Limb (tissue), 2 donors: ENCODE measurements at regions not wholly inside any gene's neighbourhood (a gene's known extent, or its start where the extent isn't known, plus 50 kb on each side); places are given as distances from the start of the nearest gene placed in this dataset.

ENCODE experiments used
- DNase-seq, 2 donors: peaks; one replicate each; pipeline ENCODE4 v3.0.0-alpha.2; 2016; ENCODE audit errors: extremely low spot score in 2 of 2

DNA sequence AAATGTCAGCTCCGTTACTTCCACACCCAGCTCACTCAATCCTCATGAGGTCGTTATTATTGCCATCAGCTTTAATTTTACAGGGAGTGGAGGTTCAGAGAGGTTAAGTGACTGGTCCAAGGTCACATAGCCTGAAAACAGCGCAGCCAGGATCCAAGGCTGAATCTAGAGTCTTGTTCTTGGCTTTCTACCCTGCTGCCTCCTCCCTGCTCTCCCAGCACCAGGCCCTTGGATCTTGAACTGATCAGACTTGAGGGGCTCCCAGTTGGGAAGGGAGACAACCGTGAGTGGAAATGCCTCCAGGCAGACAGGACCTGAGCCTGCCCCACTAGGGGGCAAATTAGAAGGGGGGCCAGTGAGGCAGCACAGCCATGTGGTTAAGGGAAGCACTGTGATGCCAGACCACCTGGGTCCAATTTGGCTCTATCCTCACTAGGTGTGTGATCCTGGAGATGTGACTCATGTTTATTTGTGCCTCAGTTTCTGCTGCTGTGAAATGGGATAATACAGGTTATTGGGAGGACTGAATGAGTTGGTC, 135.6 kb upstream of the PTPN1 start:
- DNase-seq = no peak

DNA sequence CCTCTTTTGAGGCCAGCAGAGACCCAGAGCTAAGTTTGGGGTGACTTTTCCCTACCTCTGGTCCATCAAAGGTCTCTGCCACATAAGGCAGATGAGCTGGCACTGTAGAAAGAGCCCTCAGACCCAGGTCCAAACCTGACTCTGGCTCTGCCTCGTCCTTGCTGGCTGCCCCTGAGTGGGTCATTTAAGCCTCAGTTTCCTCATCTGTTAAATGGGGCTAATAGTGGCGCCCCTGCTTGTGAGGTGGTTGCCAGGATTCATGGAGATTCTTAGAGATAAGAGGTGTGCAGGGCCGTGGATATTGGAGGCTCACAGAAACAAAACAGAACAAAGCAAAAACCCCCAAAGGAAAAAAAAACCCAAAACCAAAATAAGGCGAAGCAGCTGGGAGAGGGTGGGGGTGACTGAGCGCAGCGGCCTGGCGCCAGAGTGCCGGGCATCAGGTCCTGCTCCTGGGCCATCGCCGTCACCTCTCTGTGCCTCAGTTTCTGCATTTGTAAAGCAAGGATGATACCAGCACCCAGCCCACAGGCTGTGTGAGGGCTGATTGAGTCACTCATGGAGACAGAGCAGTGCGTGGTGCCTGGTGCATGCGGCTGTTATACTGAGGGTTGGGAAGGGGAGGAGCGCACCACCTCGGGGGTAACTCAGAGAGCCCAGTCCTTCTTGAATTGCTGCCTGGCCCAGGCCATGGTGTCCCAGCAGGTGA, 133.8 kb upstream of the PTPN1 start:
- no peak for DNase-seq

- DNase-seq = no peak
Observed at GRCh38 chr20:50376888-50377459, 133.2 kb upstream of the PTPN1 start.

GRCh38 chr20:50378170-50379000, 131.8 kb upstream of the PTPN1 start:
- no peak for DNase-seq

DNA sequence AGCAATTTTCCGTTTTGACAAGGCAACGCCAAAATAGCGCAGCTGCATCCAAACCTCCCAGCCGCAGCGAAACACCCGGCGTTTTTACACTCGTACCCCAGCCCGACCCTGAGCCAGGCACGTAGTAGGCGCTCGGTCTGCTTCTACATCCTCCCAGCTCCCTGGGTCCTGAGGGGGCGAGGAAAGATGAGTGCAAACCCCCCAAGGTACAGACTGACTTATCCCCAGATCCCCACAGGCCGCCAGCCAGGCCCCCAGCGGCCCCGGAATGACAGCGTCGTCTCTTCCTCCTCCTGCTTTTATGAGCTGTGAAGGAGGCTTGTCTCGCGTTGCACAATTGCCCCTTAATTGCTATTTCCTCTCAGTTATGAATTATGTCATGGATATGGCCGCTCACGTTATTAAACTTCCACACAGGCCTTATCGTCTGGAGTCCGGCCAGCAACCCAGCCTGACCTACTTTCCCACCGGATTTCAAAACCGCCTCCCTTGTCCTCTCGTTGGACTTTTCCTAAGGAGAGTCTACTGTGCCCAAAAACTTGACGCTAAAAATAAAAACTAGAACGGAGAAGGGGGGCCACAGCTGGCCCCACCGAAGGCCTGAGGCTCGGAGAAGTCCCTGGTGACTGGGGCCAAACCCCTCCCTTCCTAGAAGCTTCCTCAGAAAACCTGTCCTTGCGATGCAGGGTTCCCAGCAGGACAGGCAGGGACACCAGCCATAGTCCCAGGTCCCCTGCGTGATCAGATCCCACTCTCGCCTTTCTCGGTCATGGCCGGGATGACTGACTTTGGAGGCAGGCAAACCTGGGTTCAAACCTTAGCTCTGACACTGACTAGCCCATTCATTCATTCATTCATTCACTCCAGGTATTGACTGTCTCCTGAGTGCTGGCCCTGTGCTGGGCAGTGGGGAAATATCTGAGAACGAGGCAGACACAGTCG, 130.9 kb upstream of the PTPN1 start:
- DNase-seq = peak; percentile 53 to 59

DNA sequence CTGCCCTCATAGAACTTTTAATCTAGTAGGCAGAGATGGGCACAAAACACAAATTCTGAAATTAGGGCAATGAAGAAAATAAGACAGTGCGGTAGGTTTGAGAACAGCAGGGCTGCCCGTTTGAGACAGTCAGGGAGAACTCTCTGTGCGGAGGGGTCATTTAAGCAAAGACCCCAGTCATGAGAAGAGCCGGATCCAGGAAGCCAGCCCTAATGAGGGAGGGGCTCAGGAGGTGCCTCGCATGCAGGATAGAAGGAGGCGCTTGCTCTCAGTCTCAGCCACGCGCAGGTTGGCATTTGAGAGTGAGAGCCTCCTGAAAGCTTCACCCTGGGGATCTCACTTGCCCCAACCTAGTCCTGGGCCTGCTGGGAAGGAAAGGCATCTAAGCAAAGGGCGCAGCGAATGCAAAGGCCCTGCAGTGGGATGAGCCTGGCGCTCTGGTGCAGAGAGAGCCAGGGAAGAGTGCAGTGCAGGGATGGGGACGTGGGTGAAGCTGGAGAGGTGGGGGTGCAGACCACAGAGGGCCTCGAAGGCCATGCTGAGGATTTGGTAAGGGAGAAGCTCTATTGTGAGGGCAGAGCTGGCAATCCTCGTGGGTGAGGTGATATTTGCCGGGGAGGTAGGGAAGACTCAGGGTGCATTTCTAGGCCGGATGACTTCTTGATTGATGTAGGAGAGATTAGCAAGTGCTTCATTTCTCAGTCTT, 130.0 kb upstream of the PTPN1 start:
- DNase-seq = no peak

DNA sequence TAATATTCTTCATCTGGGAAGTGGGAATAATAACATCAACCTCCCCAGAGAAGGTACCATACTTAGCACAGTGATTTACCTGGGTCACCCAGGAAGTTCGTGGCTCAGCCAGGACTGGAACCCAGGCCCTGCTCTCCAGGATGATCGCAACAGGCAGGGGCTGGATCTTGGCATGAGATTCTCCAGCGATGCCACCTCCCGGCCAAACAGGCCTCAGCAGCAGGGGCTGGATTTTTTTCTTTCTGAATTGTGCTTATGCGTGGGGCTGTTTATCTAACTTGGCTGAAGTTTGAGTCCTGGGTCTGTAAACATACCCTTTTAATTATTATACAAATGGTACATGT, 129.5 kb upstream of the PTPN1 start:
- no peak for DNase-seq

DNA sequence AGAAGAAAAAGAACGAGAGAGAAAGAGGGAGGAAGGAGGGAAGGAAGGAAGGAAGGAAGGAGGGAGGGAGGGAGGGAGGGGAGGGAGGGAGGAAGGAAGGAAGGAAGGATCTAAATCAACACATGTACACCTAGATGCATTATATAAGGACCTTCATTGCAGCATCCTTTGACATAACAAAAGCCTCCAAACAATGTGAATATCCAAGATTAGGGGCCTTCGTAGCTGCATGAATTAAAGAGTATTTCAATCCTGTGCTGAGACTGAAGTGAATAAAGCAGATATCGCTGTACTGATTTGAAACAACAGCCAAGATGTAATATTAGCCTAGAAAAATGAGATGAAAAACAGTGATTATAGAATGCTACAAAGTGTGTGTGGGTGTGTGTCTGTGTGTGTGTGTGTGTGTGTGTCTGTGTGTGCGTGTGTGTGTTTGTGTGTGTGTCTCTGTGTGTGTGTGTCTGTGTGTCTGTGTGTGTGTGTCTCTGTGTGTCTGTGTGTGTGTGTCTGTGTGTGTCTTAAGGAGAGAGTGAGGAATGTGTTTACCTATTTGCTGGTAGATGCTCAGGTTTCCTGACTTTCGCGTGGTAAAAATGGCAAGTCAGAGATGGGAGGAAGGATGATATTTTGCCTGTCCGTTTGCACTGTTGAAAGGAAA, 129.0 kb upstream of the PTPN1 start:
- DNase-seq = no peak

- no peak for DNase-seq
Observed at GRCh38 chr20:50381771-50382593, 128.2 kb upstream of the PTPN1 start.

DNA sequence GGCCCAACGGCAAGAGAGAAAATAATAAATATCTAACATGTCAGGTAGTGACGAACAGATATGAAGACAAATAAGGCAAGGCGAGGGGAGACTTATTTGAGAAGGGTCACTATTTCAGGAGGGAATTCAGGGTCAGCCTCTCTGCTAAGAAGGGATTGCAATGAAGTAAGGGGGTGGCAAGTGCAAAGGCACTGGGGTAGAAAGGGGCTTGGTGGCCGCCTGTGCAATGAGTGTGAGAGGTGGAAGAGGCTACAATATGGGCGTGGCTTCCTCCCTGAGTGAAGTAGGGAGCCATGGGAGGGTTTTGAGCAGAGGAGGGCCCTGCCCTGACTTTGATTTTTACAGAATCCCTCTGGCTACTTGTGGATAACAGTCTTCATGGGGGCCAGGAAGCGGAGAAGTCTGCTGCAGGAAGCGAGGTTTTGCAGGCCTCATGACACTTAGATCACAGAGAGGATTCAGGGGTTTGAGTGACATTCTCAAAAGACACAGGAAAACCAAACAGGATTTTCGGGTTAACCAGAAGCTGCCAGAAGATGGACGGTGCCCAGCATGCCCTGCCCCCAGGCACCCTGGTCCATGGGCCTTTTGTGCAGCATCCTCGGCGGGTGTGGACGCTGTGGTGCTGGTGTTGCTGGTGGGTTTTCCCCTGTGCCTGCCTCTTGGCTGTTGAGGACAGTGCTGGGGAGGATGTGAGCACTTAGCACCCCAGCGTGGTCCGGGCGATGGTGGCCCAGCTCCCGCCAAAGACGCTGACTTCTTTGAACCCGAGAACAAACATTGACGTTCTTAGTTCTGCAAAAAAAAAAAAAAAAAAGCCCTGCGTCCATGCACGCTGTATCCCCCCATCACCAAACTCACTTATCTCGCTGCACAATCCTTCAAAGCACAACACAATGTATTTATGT, 124.2 kb upstream of the PTPN1 start:
- no peak for DNase-seq

- DNase-seq = no peak
Observed at GRCh38 chr20:50386641-50386960, 123.6 kb upstream of the PTPN1 start.

DNA sequence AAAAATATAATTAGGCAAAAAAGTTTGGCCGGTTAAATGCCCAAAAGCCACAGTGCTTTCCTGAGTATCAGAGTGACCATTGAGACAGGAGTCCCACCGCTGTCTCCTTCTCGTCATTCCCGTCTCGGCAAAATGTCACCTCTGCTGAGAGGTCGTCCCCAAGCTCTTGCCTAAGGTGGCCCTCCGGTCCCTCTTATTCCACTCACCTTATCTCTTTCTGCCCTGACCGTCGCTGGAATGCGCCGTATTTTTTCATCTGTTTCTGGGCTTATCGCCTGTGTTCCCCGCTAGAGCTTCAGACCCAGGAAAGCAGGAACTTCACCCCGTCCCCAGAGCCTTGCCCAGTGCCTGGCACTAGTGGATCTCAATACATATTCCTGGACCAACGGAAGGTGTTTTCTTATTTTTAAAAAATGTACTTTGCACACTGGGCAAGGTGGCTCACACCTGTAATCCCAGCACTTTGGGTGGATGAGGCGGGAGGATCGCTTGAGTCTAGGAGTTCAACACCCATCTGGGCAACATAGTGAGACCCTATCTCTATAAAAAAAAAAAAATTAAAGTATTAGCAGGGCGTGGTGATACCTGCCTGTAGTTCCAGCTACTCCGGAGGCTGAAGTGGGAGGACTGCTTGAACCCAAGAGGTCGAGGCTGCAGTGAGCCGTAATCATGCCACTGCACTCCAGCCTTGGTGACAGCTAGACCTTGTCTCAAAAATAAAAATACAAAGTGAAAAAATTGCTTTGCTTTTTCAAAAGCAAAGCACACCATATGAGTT, 122.8 kb upstream of the PTPN1 start:
- no peak for DNase-seq

- no peak for DNase-seq
Observed at GRCh38 chr20:50387996-50388332, 122.2 kb upstream of the PTPN1 start.

DNA sequence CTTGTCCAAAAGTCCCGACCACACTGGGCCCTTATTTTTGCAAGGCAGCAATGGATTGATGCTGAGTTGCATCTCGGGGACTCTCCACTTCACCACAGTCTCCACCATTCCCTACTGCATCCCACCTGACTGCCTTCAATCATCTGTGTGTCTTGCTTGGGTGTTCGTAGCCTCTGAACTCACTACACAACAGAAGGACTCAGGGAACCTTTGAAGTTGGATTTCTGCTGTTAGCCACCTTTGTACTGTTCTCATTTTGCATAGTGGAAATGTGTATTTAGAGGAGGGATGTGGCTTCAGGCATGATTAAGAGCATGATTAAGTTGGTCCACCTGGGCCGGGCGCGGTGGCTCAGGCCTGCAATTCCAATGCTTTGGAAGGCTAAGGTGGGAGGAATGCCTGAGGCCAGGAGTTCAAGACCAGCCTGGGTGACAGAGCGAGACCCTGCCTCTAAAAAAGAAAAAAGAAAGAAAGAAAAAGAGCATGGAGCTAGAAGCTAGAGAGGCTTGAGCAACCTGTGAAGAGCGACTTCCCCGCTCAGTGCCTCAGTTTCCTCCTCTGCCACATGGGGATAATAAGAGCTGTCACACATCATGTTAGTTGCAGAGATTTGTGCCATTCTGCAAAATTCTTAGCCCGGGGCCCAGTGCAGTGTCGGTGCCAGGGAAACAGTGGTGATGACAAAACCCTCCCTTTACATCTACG, 121.3 kb upstream of the PTPN1 start:
- no peak for DNase-seq

GRCh38 chr20:50389438-50389807, 120.8 kb upstream of the PTPN1 start:
- DNase-seq = no peak

- DNase-seq = no peak
Observed at GRCh38 chr20:50389808-50390684, 120.1 kb upstream of the PTPN1 start.
